B cell (primary cell): ENCODE measurements at regions not wholly inside any gene's neighbourhood (a gene's known extent, or its start where the extent isn't known, plus 50 kb on each side); places are given as distances from the start of the nearest gene placed in this dataset.

Experiments
- ATAC-seq: fragments of 200-7000 bp; cut with Tn5 transposase; one replicate; pipeline ENCODE4 v1.10.0; 2021; ENCODE audit warnings: low read depth, mild to moderate bottlenecking, moderate number of reproducible peaks, moderate library complexity
- CTCF ChIA-PET: fragments of 350-600 bp; sonication (Branson Sonifier 250); formaldehyde crosslinking; loops from one replicate; lab custom pipeline; 2021; ENCODE audit warnings: antibody characterized with exemption, inconsistent platforms; lab: Charles Lee
- POLR2A ChIA-PET: fragments of 350-600 bp; sonication (Branson Sonifier 250); formaldehyde crosslinking; loops from one replicate; lab custom pipeline; 2021; ENCODE audit warnings: antibody characterized with exemption; lab: Charles Lee
- DNase-seq: peaks from one replicate; pipeline ENCODE4 v3.0.0; 2013
- H2AFZ ChIP-seq: 2 replicates; pipeline ENCODE4 v1.6.1; 2012; ENCODE audit warnings: mild to moderate bottlenecking, low read depth, low read length; ENCODE audit not compliant: insufficient read depth, poor library complexity, severe bottlenecking
- H3K27ac ChIP-seq, 2 donors: 1 replicate in 1 of 2; 2 replicates in 1 of 2; pipeline ENCODE4 v1.5.1; 2012 to 2013; ENCODE audit warnings: low read length in 2 of 2, mild to moderate bottlenecking in 2 of 2, moderate library complexity in 1 of 2
- H3K27me3 ChIP-seq, 4 experiments: fragments of 200-600 bp in 1 of 4; sonication (generic) in 1 of 4; replicated peaks in 1 of 4; 1 replicate in 2 of 4; 2 replicates in 2 of 4; pipeline versions ENCODE4 v1.6.1 to v1.7.0; 2013 to 2016; ENCODE audit warnings: low read length in 3 of 4, mild to moderate bottlenecking in 2 of 4, mixed read lengths in 1 of 4, moderate library complexity in 1 of 4; ENCODE audit not compliant: insufficient read depth in 4 of 4, control insufficient read depth in 3 of 4; ENCODE audit errors: control extremely low read depth in 1 of 4
- H3K36me3 ChIP-seq, 2 experiments: replicated peaks in 1 of 2; 1 replicate in 1 of 2; 2 replicates in 1 of 2; pipeline versions ENCODE4 v1.6.1 to v1.7.1; 2013; ENCODE audit warnings: low read length in 1 of 2; ENCODE audit not compliant: insufficient read depth in 2 of 2, control insufficient read depth in 1 of 2; ENCODE audit errors: control extremely low read depth in 1 of 2, extremely low read depth in 1 of 2
- H3K4me1 ChIP-seq, 2 donors: fragments of 200-600 bp in 1 of 2; sonication (generic) in 1 of 2; 1 replicate in 1 of 2; 2 replicates in 1 of 2; pipeline versions ENCODE4 v1.5.1 to v1.6.1; 2013 to 2017; ENCODE audit warnings: low read length in 2 of 2; ENCODE audit not compliant: control insufficient read depth in 2 of 2, insufficient read depth in 2 of 2
- H3K4me2 ChIP-seq: replicated peaks from 2 replicates; pipeline ENCODE3; 2012; ENCODE audit warnings: mild to moderate bottlenecking, low read depth, low read length; ENCODE audit not compliant: poor library complexity, severe bottlenecking
- H3K4me3 ChIP-seq, 5 experiments: fragments of 200-600 bp in 1 of 5; sonication (generic) in 1 of 5; 1 replicate in 3 of 5; 2 replicates in 2 of 5; pipeline versions ENCODE4 v1.5.1 to v1.7.0; 2011 to 2016; ENCODE audit warnings: low read length in 4 of 5, mild to moderate bottlenecking in 4 of 5, low read depth in 2 of 5, control low read depth in 1 of 5, moderate library complexity in 1 of 5; ENCODE audit not compliant: insufficient read depth in 1 of 5; ENCODE audit errors: control extremely low read depth in 1 of 5, extremely low read depth in 1 of 5
- H3K79me2 ChIP-seq: fragments of 200-600 bp; sonication (generic); one replicate; pipeline ENCODE4 v1.6.0; 2016; ENCODE audit warnings: low read length; ENCODE audit not compliant: control insufficient read depth, insufficient read depth
- H3K9ac ChIP-seq: fragments of 200-600 bp; sonication (generic); 2 replicates; pipeline ENCODE4 v1.6.1; 2017; ENCODE audit warnings: mild to moderate bottlenecking, low read length, moderate library complexity
- H3K9me3 ChIP-seq, 3 donors: one replicate each; pipeline versions ENCODE4 v1.6.1 to v1.7.1; 2013; ENCODE audit warnings: low read length in 2 of 3; ENCODE audit not compliant: control insufficient read depth in 2 of 3, insufficient read depth in 1 of 3; ENCODE audit errors: control extremely low read depth in 1 of 3
- H4K20me1 ChIP-seq: 2 replicates; pipeline ENCODE4 v1.6.0; 2012; ENCODE audit warnings: mild to moderate bottlenecking, low read length; ENCODE audit not compliant: insufficient read depth, control insufficient read depth, poor library complexity, severe bottlenecking
- H3K27ac Mint-ChIP-seq: one replicate; pipeline ENCODE4 v1.8.0; 2021; ENCODE audit warnings: mixed read lengths
- H3K27me3 Mint-ChIP-seq: one replicate; pipeline ENCODE4 v1.8.0; 2021; ENCODE audit warnings: mixed read lengths
- H3K4me1 Mint-ChIP-seq: one replicate; pipeline ENCODE4 v1.8.0; 2021; ENCODE audit warnings: mixed read lengths
- H3K4me3 Mint-ChIP-seq: one replicate; pipeline ENCODE4 v1.8.0; 2021; ENCODE audit warnings: mixed read lengths
- H3K9me3 Mint-ChIP-seq: one replicate; pipeline ENCODE4 v1.8.0; 2022; ENCODE audit warnings: mixed read lengths; ENCODE audit not compliant: insufficient read depth
- CTCF ChIP-seq: fragments of 200-600 bp; IDR thresholded peaks from one replicate; pipeline ENCODE4 v1.8.0; 2022; ENCODE audit warnings: antibody characterized with exemption, mild to moderate bottlenecking
- EZH2 ChIP-seq: IDR thresholded peaks from 2 replicates; pipeline ENCODE4 v1.6.1; 2012; ENCODE audit warnings: borderline replicate concordance, low read depth, mild to moderate bottlenecking, moderate library complexity, low read length; ENCODE audit not compliant: insufficient read depth, poor library complexity, severe bottlenecking
- WGBS: methylation state at CpG from one replicate; pipeline ENCODE4 v1.1.5; 2013; ENCODE audit warnings: missing lambda C conversion rate; ENCODE audit not compliant: insufficient coverage; 5-methylcytosine and 5-hydroxymethylcytosine counted together
- intact Hi-C: fragments of 100-400 bp; cut with micrococcal nuclease; formaldehyde crosslinking; loops from one replicate; pipeline ENCODE4 v1.10.0; 2022

- DNase-seq, result no peak
- intact Hi-C loops, result no loop called here
- Mint-ChIP-seq H3K27me3 (no peaks in the 10 kb centered on the region), H3K4me3 (no peak overlapping the region), H3K4me1 (no peaks in the 10 kb centered on the region), H3K9me3 (peaks cover 7% of the 10 kb centered on the region), H3K27ac (no peak overlapping the region)
- POLR2A ChIA-PET, result no interaction called here
- no peaks in the 10 kb centered on the region for H3K4me1 ChIP-seq
- H4K20me1 ChIP-seq, result no peaks in the 10 kb centered on the region
- H3K36me3 ChIP-seq, result no peaks in the 10 kb centered on the region
- no peaks in the 10 kb centered on the region for H3K27me3 ChIP-seq
- TF ChIP-seq EZH2 (no peak), CTCF (no peak)
- no peak overlapping the region for H3K27ac ChIP-seq
- WGBS, result 93% methylated on average over 2 of the region's 3 CpGs
- no peak overlapping the region for H3K4me3 ChIP-seq
- peaks cover 0 to 4% (median 0%) of the 10 kb centered on the region in 3 donors for H3K9me3 ChIP-seq
- no peak overlapping the region for H3K9ac ChIP-seq
- H3K79me2 ChIP-seq, result no peaks in the 10 kb centered on the region
- no peak overlapping the region for H2AFZ ChIP-seq
- CTCF ChIA-PET, result no interaction called here
- ATAC-seq, result no peak
- H3K4me2 ChIP-seq, result no peak overlapping the region
These were observed 707.8 kb downstream of the UQCRFS1 start for GRCh38 chr19:28505134-28505533.

DNA sequence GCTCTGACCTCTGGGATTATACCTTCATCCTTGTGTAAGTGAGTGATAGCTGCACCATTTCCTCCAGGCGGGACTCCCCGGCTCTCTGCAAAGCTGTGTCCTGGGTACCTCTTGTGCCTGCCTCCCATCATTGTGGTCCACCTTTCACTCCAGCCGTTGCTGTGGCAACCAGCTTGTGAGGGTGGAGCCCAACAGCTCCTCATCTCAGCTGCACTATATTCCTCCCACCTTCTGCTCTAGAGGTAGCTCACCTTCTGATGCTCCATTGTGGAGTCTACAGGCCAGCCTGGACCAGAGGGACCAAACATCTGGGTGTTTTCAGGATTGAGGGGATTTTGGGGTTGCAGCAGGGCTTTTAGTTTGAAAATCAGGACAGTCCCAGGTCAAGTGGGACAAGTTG is 708.2 kb downstream of the UQCRFS1 start:
- Histone ChIP-seq H2AFZ (no peak overlapping the region), H4K20me1 (no peaks in the 10 kb centered on the region), H3K79me2 (no peaks in the 10 kb centered on the region), H3K9me3 (peaks cover 0 to 4% (median 0%) of the 10 kb centered on the region in 3 donors), H3K4me3 (no peak overlapping the region), H3K4me2 (no peak overlapping the region), H3K36me3 (no peaks in the 10 kb centered on the region), H3K4me1 (no peaks in the 10 kb centered on the region), H3K27me3 (no peaks in the 10 kb centered on the region), H3K9ac (no peak overlapping the region), H3K27ac (no peak overlapping the region)
- ChIA-PET CTCF (no interaction called here), POLR2A (no interaction called here)
- no peak for DNase-seq
- H3K9me3 Mint-ChIP-seq, result peaks cover 7% of the 10 kb centered on the region
- TF ChIP-seq EZH2 (no peak), CTCF (no peak)
- H3K27me3 Mint-ChIP-seq, result no peaks in the 10 kb centered on the region
- H3K4me3 Mint-ChIP-seq, result no peak overlapping the region
- ATAC-seq, result no peak
- intact Hi-C loops, result no loop called here
- no peak overlapping the region for H3K27ac Mint-ChIP-seq
- WGBS, result no CpG with 5 or more reads among the region's 3 CpGs
- no peaks in the 10 kb centered on the region for H3K4me1 Mint-ChIP-seq
